Astrocyte of the hippocampus (primary cell): ENCODE measurements at regions not wholly inside any gene's neighbourhood (a gene's known extent, or its start where the extent isn't known, plus 50 kb on each side); places are given as distances from the start of the nearest gene placed in this dataset.

ENCODE experiments used
- DNase-seq: peaks from one replicate; pipeline ENCODE4 v3.0.0; 2011; ENCODE audit warnings: low read depth, low spot score

DNA sequence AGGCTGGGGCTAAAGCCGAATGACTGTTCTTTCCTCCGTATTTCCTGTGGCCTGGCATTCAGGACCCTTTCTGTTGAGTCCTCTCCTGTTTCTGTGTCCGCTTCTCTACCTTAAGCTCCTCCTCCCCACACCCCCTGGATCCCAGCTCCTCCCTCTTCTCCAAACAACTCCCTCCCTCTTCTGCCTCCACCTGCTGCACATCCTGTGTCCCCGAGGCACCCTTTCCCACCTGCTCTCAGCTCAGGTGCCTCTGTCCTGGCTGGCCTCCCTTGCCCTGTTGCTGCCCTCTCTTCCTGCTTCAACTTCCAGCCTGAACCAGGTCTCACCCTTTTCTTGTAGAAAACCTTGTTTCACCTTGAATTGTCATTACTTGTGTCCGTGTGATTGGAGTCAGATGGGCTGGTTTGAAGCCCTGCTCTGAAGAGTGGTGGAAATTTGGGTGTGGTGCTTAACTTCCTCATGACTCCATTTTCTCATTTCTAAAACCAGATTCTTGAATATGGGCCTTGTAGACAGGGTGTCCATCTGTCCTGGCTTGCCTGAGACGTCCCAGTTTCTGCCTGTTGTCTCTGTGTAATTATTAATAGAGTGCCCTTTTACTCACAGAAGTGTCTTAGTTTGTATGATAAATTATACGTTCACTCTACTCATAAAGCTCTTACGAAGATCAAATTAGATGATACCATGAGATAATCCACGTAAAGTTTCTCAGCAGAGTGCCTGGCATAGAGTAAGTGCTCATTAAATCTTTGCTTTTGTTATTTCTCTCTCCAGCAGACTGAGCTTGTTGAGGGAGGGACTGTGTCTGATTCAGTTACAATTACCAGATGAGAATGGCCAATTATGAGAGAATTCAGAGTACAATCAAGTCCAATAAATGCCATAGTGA is 58.9 kb upstream of the TRABD2B start:
- no peak for DNase-seq

DNA sequence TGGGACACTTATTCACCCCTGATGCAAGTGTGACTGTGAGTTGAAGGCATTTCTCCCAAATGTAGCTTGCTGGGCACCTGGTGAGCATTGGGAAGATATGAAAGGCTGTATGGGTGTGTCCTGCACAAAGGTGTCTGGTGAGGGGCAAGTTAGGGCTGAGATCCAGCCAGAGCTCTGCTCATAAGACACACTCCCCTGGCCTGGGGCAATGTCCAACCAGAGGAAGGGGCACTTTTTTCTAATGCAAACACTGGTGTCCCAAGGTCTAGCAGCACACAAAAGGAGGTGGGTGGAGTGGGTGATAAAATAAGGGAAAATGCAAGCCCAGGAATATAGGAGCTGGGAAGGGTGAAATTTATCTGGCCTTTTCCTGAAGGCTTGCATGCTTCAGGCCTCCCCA is 57.0 kb upstream of the TRABD2B start:
- no peak for DNase-seq

DNA sequence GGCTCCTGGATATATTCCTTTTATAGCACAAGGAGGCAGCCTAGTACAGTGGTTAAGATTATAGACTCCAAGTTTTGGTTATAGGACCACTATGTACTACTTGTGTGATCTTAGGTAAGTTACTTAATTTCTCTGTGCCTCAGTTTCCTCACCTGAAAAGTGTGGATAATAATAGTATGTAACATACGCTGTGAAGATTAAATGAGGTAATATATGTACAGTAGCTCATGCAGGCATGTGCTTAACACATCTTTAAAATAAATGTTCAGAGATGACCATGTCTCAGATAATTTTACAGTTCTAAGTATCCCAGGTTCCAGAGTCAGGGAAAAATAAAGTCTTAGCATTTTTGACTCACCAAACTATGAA is 55.7 kb upstream of the TRABD2B start:
- no peak for DNase-seq

DNA sequence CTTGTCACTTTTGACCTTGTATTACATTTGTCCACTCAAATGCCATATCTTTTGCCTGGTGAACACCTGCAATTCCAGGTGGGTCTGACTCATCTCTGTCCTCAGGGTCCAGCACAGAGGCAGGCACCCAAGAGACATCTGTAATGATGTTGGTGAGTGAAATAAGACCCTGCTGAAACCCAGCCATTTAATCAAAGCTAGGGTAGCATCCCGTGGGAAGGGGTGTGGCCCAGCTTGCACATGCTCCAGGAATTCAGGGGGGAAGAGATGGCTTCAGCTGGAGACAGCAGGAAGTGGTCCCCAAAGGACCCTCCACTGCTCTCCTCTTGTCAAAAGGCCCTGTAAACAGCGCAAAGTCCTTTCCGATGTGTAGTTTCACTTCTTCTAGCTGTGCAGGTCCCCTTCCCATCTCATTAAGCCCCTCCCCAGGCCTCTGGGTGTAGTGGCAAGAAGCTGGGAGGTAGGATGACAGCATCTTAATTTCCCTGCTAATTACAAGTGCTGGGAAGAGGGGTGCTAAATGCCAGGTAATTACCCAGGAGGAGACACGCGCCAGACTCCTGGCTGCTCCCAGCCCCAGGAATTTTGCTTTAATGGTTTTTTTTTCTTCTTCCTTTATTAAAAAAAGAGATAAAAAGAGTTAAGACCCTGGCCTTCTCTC is 54.4 kb upstream of the TRABD2B start:
- peak; percentile 7 for DNase-seq

DNA sequence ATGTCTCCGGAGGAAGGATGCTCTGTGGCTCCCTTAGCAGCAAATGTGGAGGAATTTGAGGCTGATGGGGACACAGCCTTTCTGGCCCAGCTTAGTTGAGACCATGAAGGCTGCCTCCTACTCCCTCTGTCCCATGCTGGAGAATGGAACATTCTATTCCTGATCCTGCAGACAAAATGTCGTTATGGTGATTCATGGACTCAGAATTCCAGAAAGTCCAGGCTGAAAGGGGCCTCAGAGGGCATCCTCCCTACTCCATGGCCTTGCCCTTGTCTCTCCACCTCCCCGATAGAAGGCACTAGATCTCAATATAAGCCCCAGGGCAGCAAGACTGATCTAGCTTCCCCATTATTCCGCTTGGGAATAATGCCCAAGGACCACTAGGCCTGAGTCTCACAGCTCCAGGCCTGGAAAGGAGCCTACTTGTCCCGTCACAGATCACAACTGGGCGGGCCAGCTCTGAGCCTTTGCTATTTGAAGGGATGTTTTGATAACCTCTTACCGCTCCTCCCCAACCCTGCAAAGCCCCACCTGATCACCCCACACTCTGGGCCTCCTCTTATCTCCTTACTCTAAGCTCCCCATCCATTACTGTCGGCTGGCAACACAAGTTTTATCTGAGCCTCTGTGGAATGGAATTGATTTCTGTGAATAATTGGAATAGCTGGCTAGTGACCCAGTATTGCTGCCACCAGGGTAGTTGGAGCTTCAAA is 52.8 kb upstream of the TRABD2B start:
- peak; percentile 22 for DNase-seq

DNA sequence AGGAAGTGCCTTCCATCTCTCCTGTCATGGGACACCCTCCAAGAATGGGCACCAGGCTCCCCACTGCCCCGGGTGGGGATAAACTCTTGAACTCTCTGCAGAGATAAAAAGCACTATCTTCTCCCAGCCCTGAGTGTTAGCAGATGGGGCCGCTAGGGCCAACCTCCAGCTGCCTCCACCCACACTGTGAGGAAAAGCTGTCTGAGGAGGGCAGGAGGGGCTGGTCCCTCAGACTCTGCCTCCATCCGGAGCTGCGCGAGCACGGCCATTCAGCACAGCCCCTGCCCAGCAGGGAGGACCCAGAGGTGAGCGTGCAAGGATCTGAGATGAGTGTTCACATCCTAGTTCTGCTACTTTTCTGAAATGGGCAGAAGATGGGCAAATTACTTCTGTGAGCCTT is 51.8 kb upstream of the TRABD2B start:
- no peak for DNase-seq

DNA sequence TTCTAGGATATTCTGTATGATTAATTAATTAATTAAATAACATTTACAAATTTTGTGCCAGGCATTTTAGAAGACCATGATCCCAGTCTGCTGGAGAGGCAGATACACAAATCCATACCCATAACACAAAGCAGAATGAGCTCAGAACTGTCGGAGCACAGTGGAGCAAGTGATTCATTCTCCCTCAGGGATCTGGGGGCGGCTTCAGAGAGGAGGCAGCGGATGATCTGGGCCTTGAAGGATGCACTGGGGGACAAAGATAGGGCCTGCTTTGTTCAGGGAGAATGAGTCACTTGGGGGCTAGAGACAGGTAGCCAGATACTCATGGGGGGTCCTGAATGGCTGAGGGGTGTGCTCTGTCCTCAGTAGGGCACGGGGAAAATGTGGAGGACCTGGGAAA is 50.9 kb upstream of the TRABD2B start:
- DNase-seq = peak; percentile 20

DNA sequence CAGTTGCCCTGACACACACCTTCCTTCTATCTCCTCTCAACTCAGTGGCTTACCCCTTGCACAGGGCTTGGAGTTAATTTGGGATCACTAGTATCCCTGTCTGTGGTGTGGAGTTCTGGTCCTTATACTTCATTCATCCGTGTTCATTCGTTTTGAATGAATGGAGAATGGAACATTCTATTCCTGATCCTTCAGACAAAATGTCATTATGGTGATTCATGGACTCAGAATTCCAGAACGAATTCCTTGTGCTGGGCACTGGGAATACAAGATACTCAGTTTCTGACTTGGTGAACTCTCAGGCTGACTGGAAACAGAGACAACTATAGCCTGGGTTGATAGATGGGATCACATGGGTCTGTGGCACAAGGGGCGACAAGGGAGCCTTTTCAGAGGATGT is 49.9 kb upstream of the TRABD2B start:
- peak; percentile 61 for DNase-seq
